Right atrium auricular region (tissue), 2 donors: ENCODE measurements at regions not wholly inside any gene's neighbourhood (a gene's known extent, or its start where the extent isn't known, plus 50 kb on each side); places are given as distances from the start of the nearest gene placed in this dataset.

Source experiments
- DNase-seq: peaks from one replicate; pipeline ENCODE4 v3.0.0-alpha.2; 2019; ENCODE audit warnings: low spot score
- H3K27ac ChIP-seq, 2 donors: fragments of 200-600 bp; sonication (generic); 1 replicate in 1 of 2; 2 replicates in 1 of 2; pipeline ENCODE4 v1.5.1; 2016 to 2019
- H3K27me3 ChIP-seq, 2 donors: fragments of 200-600 bp; sonication (generic); one replicate each; pipeline versions ENCODE4 v1.5.1 to v1.6.0; 2017 to 2019
- H3K36me3 ChIP-seq: fragments of 200-600 bp; sonication (generic); one replicate; pipeline ENCODE4 v1.5.1; 2016
- H3K4me1 ChIP-seq, 2 donors: fragments of 200-600 bp; sonication (generic); one replicate each; pipeline versions ENCODE4 v1.5.1 to v1.6.0; 2017 to 2019
- H3K4me3 ChIP-seq, 2 donors: fragments of 200-600 bp; sonication (generic); 1 replicate in 1 of 2; 2 replicates in 1 of 2; pipeline ENCODE4 v1.5.1; 2017 to 2019; ENCODE audit warnings: mild to moderate bottlenecking in 1 of 2, moderate library complexity in 1 of 2
- H3K9me3 ChIP-seq, 2 donors: fragments of 200-600 bp; sonication (generic); one replicate each; pipeline ENCODE4 v1.5.1; 2019
- CTCF ChIP-seq, 2 donors: fragments of 200-600 bp; sonication (generic); IDR thresholded peaks; one replicate each; pipeline ENCODE4 v1.5.1; 2019; ENCODE audit warnings: antibody characterized with exemption in 2 of 2

DNA sequence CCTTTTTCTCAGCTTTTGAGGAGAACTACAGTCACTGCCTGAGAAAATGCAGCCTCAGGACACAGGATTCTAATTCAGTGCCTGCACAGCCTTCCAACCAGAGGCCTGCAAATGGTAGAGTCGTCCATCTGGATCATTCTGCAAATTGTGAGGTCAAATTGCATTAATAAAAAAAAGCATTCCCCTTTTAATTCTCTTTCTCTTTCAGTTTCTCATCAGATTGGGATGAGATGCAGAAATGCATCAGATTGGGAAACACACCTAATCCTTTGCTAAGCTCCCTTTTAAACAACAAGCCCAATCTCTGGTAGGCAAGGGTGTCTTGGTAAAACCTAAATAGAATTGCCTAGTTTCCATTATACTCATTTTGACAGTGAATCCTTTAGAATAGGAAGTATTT is 838.8 kb downstream of the MAFB start:
- no peak overlapping the region for H3K4me3 ChIP-seq
- no peaks in the 10 kb centered on the region for H3K27me3 ChIP-seq
- no peaks in the 10 kb centered on the region for H3K36me3 ChIP-seq
- no peak for TF ChIP-seq CTCF (IDR thresholded peaks at IDR 0.05)
- peak overlapping the region in 1 of 2 donors; percentile 50 for H3K27ac ChIP-seq
- DNase-seq, result no peak
- H3K4me1 ChIP-seq, result peaks cover 0 to 26% of the 10 kb centered on the region in 2 donors
- H3K9me3 ChIP-seq, result no peaks in the 10 kb centered on the region

DNA sequence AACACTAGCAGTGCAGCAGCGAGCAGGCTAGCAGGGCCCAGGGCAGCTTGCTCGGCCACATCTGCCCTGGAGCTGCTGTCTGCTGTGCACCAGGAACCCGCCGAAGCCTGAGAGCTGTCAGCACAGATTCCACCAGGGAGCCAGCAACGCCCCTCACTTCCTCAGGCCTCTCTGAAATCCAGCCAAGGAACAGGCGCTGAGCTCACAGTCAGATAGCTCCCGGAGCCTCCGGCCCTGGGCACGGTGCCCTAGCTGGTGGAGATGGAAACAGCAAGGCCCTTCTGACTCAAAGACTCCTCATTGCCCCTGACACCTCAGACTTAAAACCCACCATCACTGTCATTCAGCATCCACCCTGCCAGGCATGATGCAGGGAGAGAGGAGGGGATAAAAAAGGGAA is 839.4 kb downstream of the MAFB start:
- H3K27me3 ChIP-seq, result no peaks in the 10 kb centered on the region
- no peaks in the 10 kb centered on the region for H3K36me3 ChIP-seq
- peaks cover 0 to 26% of the 10 kb centered on the region in 2 donors for H3K4me1 ChIP-seq
- peak; percentile 87 for DNase-seq
- H3K27ac ChIP-seq, result peak overlapping the region in 1 of 2 donors; percentile 50
- no peaks in the 10 kb centered on the region for H3K9me3 ChIP-seq
- no peak overlapping the region for H3K4me3 ChIP-seq
- no peak for TF ChIP-seq CTCF (IDR thresholded peaks at IDR 0.05)

- H3K27me3 ChIP-seq, result no peaks in the 10 kb centered on the region
- no peak for TF ChIP-seq CTCF (IDR thresholded peaks at IDR 0.05)
- no peaks in the 10 kb centered on the region for H3K9me3 ChIP-seq
- peaks cover 0 to 26% of the 10 kb centered on the region in 2 donors for H3K4me1 ChIP-seq
- no peak overlapping the region for H3K4me3 ChIP-seq
- H3K27ac ChIP-seq, result peak overlapping the region in 1 of 2 donors; percentile 50
- H3K36me3 ChIP-seq, result no peaks in the 10 kb centered on the region
- no peak for DNase-seq
These were observed 839.9 kb downstream of the MAFB start for GRCh38 chr20:39849171-39849570.

GRCh38 chr20:39839399-39840119 is 849.5 kb downstream of the MAFB start:
- Histone ChIP-seq H3K27ac (no peak overlapping the region), H3K36me3 (no peaks in the 10 kb centered on the region), H3K4me3 (no peak overlapping the region), H3K4me1 (peaks cover 0 to 10% of the 10 kb centered on the region in 2 donors), H3K9me3 (no peaks in the 10 kb centered on the region), H3K27me3 (no peaks in the 10 kb centered on the region)
- TF ChIP-seq CTCF (IDR thresholded peaks at IDR 0.05), result no peak
- DNase-seq, result no peak

GRCh38 chr20:39837561-39837960 is 851.5 kb downstream of the MAFB start:
- Histone ChIP-seq H3K27me3 (no peaks in the 10 kb centered on the region), H3K36me3 (no peaks in the 10 kb centered on the region), H3K9me3 (no peaks in the 10 kb centered on the region), H3K27ac (no peak overlapping the region), H3K4me1 (peaks cover 0 to 10% of the 10 kb centered on the region in 2 donors), H3K4me3 (no peak overlapping the region)
- DNase-seq, result no peak
- TF ChIP-seq CTCF (IDR thresholded peaks at IDR 0.05), result no peak
